IMR-90 (cell line): ENCODE measurements at regions not wholly inside any gene's neighbourhood (a gene's known extent, or its start where the extent isn't known, plus 50 kb on each side); places are given as distances from the start of the nearest gene placed in this dataset.

Experiments used
- ATAC-seq: fragments of 200-7000 bp; cut with Tn5 transposase; 2 replicates; pipeline ENCODE4 v1.9.1; 2020; ENCODE audit warnings: low read depth, mild to moderate bottlenecking, moderate library complexity
- BruUV-seq: library from RNA; stranded (reverse); fragments of 400-500 nt; replicated peaks from 2 replicates; lab custom pipeline; 2021; lab: Mats Ljungman, UMichigan
- CTCF ChIA-PET: fragments of 300-600 bp; formaldehyde crosslinking; extraction: SDS; loops from one replicate; lab custom pipeline; 2021; ENCODE audit warnings: antibody characterized with exemption; lab: Yijun Ruan, JAX
- POLR2A ChIA-PET: fragments of 300-600 bp; sonication (Branson Sonifier 250); formaldehyde crosslinking; loops from one replicate; lab custom pipeline; 2022; ENCODE audit warnings: antibody characterized with exemption; ENCODE audit not compliant: unreplicated experiment; lab: Charles Lee
- DNase-seq: peaks from one replicate; pipeline ENCODE4 v3.0.0; 2013
- H2AFZ ChIP-seq: replicated peaks from 2 replicates; pipeline ENCODE3; 2013; ENCODE audit warnings: low read length, mild to moderate bottlenecking; ENCODE audit not compliant: poor library complexity
- H2AK5ac ChIP-seq: 2 replicates; pipeline ENCODE4 v1.6.1; 2013; ENCODE audit warnings: low read depth, low read length, inconsistent platforms
- H2AK9ac ChIP-seq: replicated peaks from 2 replicates; pipeline ENCODE3; 2013; ENCODE audit warnings: mild to moderate bottlenecking, low read depth, low read length, moderate library complexity; ENCODE audit not compliant: poor library complexity
- H2BK120ac ChIP-seq: 2 replicates; pipeline ENCODE4 v1.6.1; 2013; ENCODE audit warnings: low read depth, low read length, inconsistent platforms
- H2BK15ac ChIP-seq: 3 replicates; pipeline ENCODE4 v1.6.1; 2013; ENCODE audit warnings: low read depth, low read length, inconsistent platforms
- H2BK20ac ChIP-seq: 2 replicates; pipeline ENCODE4 v1.6.1; 2013; ENCODE audit warnings: low read depth, mild to moderate bottlenecking, inconsistent platforms, low read length, moderate library complexity
- H2BK5ac ChIP-seq: 2 replicates; pipeline ENCODE4 v1.6.1; 2013; ENCODE audit warnings: mild to moderate bottlenecking, low read depth, low read length, inconsistent platforms; ENCODE audit not compliant: poor library complexity, severe bottlenecking
- H3K14ac ChIP-seq: replicated peaks from 2 replicates; pipeline ENCODE4 v1.6.1; 2013; ENCODE audit warnings: low read depth, low read length, inconsistent platforms
- H3K18ac ChIP-seq: 2 replicates; pipeline ENCODE4 v1.6.1; 2013; ENCODE audit warnings: low read depth, low read length, control low read depth
- H3K23ac ChIP-seq: 2 replicates; pipeline ENCODE4 v1.6.1; 2013; ENCODE audit warnings: low read depth, low read length, inconsistent platforms
- H3K27ac ChIP-seq: 2 replicates; pipeline ENCODE4 v1.5.1; 2013; ENCODE audit warnings: mild to moderate bottlenecking, control low read depth, low read length; ENCODE audit not compliant: insufficient read depth
- H3K27me3 ChIP-seq: 2 replicates; pipeline ENCODE4 v1.6.1; 2013; ENCODE audit warnings: low read length; ENCODE audit not compliant: control insufficient read depth, insufficient read depth
- H3K36me3 ChIP-seq: 2 replicates; pipeline ENCODE4 v1.6.1; 2013; ENCODE audit warnings: low read length, mixed read lengths; ENCODE audit not compliant: control insufficient read depth, insufficient read depth
- H3K4ac ChIP-seq: 2 replicates; pipeline ENCODE4 v1.6.1; 2013; ENCODE audit warnings: low read depth, low read length, inconsistent platforms
- H3K4me1 ChIP-seq: 2 replicates; pipeline ENCODE4 v1.6.1; 2013; ENCODE audit warnings: low read length, mixed read lengths; ENCODE audit not compliant: control insufficient read depth, insufficient read depth
- H3K4me2 ChIP-seq: 2 replicates; pipeline ENCODE4 v1.6.1; 2013; ENCODE audit warnings: low read depth, mild to moderate bottlenecking, control low read depth, low read length, moderate library complexity
- H3K4me3 ChIP-seq: 2 replicates; pipeline ENCODE4 v1.5.1; 2013; ENCODE audit warnings: low read depth, mild to moderate bottlenecking, control low read depth, low read length, moderate library complexity; ENCODE audit not compliant: insufficient read depth
- H3K56ac ChIP-seq: 2 replicates; pipeline ENCODE4 v1.6.1; 2013; ENCODE audit warnings: low read length, inconsistent platforms; ENCODE audit not compliant: insufficient read depth; ENCODE audit errors: extremely low read depth
- H3K79me1 ChIP-seq, 2 experiments: 2 replicates each; pipeline ENCODE4 v1.6.1; 2013; ENCODE audit warnings: low read length in 2 of 2, inconsistent platforms in 1 of 2, low read depth in 1 of 2
- H3K9ac ChIP-seq: 2 replicates; pipeline ENCODE4 v1.6.1; 2013; ENCODE audit warnings: low read depth, low read length, control low read depth
- H3K9me1 ChIP-seq: 2 replicates; pipeline ENCODE4 v1.6.1; 2013; ENCODE audit warnings: low read length, inconsistent platforms; ENCODE audit not compliant: insufficient read depth
- H3K9me3 ChIP-seq: 2 replicates; pipeline ENCODE4 v1.6.1; 2013; ENCODE audit warnings: low read length; ENCODE audit not compliant: control insufficient read depth, insufficient read depth
- H4K20me1 ChIP-seq: 2 replicates; pipeline ENCODE4 v1.6.1; 2013; ENCODE audit warnings: low read length, inconsistent platforms; ENCODE audit not compliant: insufficient read depth
- H4K5ac ChIP-seq: 2 replicates; pipeline ENCODE4 v1.6.1; 2013; ENCODE audit warnings: mild to moderate bottlenecking, low read depth, low read length, control low read depth
- H4K8ac ChIP-seq, 2 experiments: 2 replicates each; pipeline ENCODE4 v1.6.1; 2013; ENCODE audit warnings: low read depth in 2 of 2, low read length in 2 of 2, control low read depth in 1 of 2, inconsistent platforms in 1 of 2
- H4K91ac ChIP-seq: 2 replicates; pipeline ENCODE4 v1.6.1; 2013; ENCODE audit warnings: low read depth, low read length, inconsistent platforms; ENCODE audit not compliant: insufficient read depth
- BHLHE40 ChIP-seq: fragments of 150-350 bp; IDR thresholded peaks from 2 replicates; pipeline ENCODE4 v1.6.1; 2016; ENCODE audit warnings: mild to moderate bottlenecking, low read depth, low read length
- CEBPB ChIP-seq: IDR thresholded peaks from 2 replicates; pipeline ENCODE4 v1.6.1; 2012; ENCODE audit warnings: low read depth, low read length, improper control_type of control experiment
- CHD1 ChIP-seq: IDR thresholded peaks from 2 replicates; pipeline ENCODE4 v1.6.1; 2012; ENCODE audit warnings: low read depth, low read length, improper control_type of control experiment
- FOS ChIP-seq: fragments of 150-350 bp; IDR thresholded peaks from 2 replicates; pipeline ENCODE4 v1.6.1; 2016; ENCODE audit warnings: low read depth, low read length
- MAFK ChIP-seq: IDR thresholded peaks from 2 replicates; pipeline ENCODE4 v1.6.1; 2012; ENCODE audit warnings: low read depth, low read length, improper control_type of control experiment
- MAZ ChIP-seq: IDR thresholded peaks from 2 replicates; pipeline ENCODE4 v1.6.1; 2012; ENCODE audit warnings: low read depth, mild to moderate bottlenecking, low read length, improper control_type of control experiment, moderate library complexity, borderline replicate concordance
- MXI1 ChIP-seq: IDR thresholded peaks from 2 replicates; pipeline ENCODE4 v1.6.1; 2012; ENCODE audit warnings: low read depth, mild to moderate bottlenecking, low read length, moderate library complexity, borderline replicate concordance
- NFE2L2 ChIP-seq: fragments of 150-350 bp; IDR thresholded peaks from 2 replicates; pipeline ENCODE4 v1.6.1; 2016; ENCODE audit warnings: low read depth, mild to moderate bottlenecking, low read length
- POLR2A ChIP-seq: IDR thresholded peaks from 2 replicates; pipeline ENCODE4 v1.6.1; 2012; ENCODE audit warnings: mild to moderate bottlenecking, low read depth, low read length
- RAD21 ChIP-seq: IDR thresholded peaks from 2 replicates; pipeline ENCODE4 v1.6.1; 2012; ENCODE audit warnings: low read length, improper control_type of control experiment
- RCOR1 ChIP-seq: IDR thresholded peaks from 2 replicates; pipeline ENCODE4 v1.6.1; 2012; ENCODE audit warnings: mild to moderate bottlenecking, low read length, improper control_type of control experiment; ENCODE audit not compliant: insufficient replicate concordance
- RFX5 ChIP-seq: IDR thresholded peaks from 2 replicates; pipeline ENCODE4 v1.8.0; 2012; ENCODE audit warnings: low read depth, mild to moderate bottlenecking, low read length, moderate library complexity
- SMC3 ChIP-seq: fragments of 150-350 bp; IDR thresholded peaks from 2 replicates; pipeline ENCODE4 v1.6.1; 2016; ENCODE audit warnings: low read depth, mild to moderate bottlenecking, antibody characterized with exemption, low read length, moderate library complexity
- WGBS, 2 experiments: methylation state at CpG; one replicate each; pipeline versions ENCODE4 v1.1.5 to v1.1.7; 2013; ENCODE audit warnings: missing lambda C conversion rate in 2 of 2; ENCODE audit not compliant: insufficient read length in 1 of 2; ENCODE audit errors: extremely low coverage in 2 of 2; 5-methylcytosine and 5-hydroxymethylcytosine counted together
- dilution Hi-C: fragments of 300-500 bp; cut with HindIII; formaldehyde crosslinking; loops from one replicate; pipeline ENCODE4 v1.14.3; 2018; ENCODE audit warnings: low sequenced_read_pairs; ENCODE audit not compliant: unreplicated experiment
- in situ Hi-C: fragments of 300-500 bp; cut with MboI; formaldehyde crosslinking; loops from 3 replicates; pipeline ENCODE4 v1.14.3; 2019; ENCODE audit warnings: low sequenced_read_pairs, inconsistent platforms, mixed read lengths
- intact Hi-C: fragments of 100-400 bp; cut with micrococcal nuclease; formaldehyde crosslinking; loops from 2 replicates; pipeline ENCODE4 v1.10.0; 2022
- TF ChIP-seq, protein P1 (sequence below): fragments of 150-350 bp; IDR thresholded peaks from 2 replicates; pipeline ENCODE4 v1.6.1; 2017; ENCODE audit warnings: mild to moderate bottlenecking, antibody characterized with exemption, low read length, low read depth
- TF ChIP-seq, protein P2 (sequence below): fragments of 150-350 bp; IDR thresholded peaks from 2 replicates; pipeline ENCODE4 v1.6.1; 2016; ENCODE audit warnings: low read depth, mild to moderate bottlenecking, low read length, moderate library complexity, borderline replicate concordance
- TF ChIP-seq, protein P3 (sequence below): conservative IDR thresholded peaks from 2 replicates; pipeline ENCODE4 v1.5.1; 2012; ENCODE audit warnings: mild to moderate bottlenecking, low read depth, low read length, improper control_type of control experiment

DNA sequence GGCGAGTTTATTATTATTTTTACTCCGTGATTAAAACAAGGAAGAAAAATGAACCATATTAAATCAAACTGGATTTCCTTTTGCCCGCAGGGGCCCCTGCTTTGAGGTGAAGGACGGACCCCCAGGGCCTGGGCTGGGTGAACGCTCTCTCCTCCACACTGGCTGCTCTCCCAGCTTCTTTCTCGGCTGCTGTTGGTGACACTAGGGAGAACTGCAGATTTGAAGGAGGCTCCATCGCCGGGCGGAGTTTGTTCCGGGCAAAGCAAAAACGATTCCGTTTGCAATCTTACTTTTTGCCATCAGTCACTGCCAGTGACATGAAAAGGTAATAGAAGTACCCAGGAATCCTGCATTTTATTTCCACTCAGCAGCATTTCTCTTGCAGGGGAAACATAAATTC, 221.6 kb upstream of the SDK2 start:
- BruUV-seq: no TSS peak
- no peak for DNase-seq
- H3K36me3 ChIP-seq: no peaks in the 10 kb centered on the region
- H2AK9ac ChIP-seq: no peak overlapping the region
- H2AFZ ChIP-seq: no peak overlapping the region
- WGBS, 2 experiments: no CpG with 5 or more reads among the region's 12 CpGs
- H4K20me1 ChIP-seq: no peaks in the 10 kb centered on the region
- H3K56ac ChIP-seq: no peak overlapping the region
- no peak overlapping the region for H4K8ac ChIP-seq
- no peak overlapping the region for H3K27ac ChIP-seq
- H3K18ac ChIP-seq: no peak overlapping the region
- H3K23ac ChIP-seq: no peak overlapping the region
- no peak overlapping the region for H4K5ac ChIP-seq
- CTCF ChIA-PET: no interaction called here
- no peak overlapping the region for H3K4me2 ChIP-seq
- H3K4me1 ChIP-seq: no peaks in the 10 kb centered on the region
- H2BK15ac ChIP-seq: no peak overlapping the region
- no peak overlapping the region for H3K4me3 ChIP-seq
- no peak for ATAC-seq
- H3K9me1 ChIP-seq: no peaks in the 10 kb centered on the region
- in situ Hi-C loops: no loop called here
- no peak overlapping the region for H3K14ac ChIP-seq
- H2BK120ac ChIP-seq: no peak overlapping the region
- no peaks in the 10 kb centered on the region for H3K27me3 ChIP-seq
- TF ChIP-seq, protein P1, sequence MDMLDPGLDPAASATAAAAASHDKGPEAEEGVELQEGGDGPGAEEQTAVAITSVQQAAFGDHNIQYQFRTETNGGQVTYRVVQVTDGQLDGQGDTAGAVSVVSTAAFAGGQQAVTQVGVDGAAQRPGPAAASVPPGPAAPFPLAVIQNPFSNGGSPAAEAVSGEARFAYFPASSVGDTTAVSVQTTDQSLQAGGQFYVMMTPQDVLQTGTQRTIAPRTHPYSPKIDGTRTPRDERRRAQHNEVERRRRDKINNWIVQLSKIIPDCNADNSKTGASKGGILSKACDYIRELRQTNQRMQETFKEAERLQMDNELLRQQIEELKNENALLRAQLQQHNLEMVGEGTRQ: no peak
- TF ChIP-seq CHD1 (no peak), POLR2A (no peak), FOS (no peak), RFX5 (no peak), SMC3 (no peak), MAZ (no peak), RCOR1 (no peak), NFE2L2 (no peak), MAFK (no peak), BHLHE40 (no peak), MXI1 (no peak), RAD21 (no peak), CEBPB (no peak)
- TF ChIP-seq, protein P2, sequence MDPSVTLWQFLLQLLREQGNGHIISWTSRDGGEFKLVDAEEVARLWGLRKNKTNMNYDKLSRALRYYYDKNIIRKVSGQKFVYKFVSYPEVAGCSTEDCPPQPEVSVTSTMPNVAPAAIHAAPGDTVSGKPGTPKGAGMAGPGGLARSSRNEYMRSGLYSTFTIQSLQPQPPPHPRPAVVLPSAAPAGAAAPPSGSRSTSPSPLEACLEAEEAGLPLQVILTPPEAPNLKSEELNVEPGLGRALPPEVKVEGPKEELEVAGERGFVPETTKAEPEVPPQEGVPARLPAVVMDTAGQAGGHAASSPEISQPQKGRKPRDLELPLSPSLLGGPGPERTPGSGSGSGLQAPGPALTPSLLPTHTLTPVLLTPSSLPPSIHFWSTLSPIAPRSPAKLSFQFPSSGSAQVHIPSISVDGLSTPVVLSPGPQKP: no peak
- TF ChIP-seq, protein P3, sequence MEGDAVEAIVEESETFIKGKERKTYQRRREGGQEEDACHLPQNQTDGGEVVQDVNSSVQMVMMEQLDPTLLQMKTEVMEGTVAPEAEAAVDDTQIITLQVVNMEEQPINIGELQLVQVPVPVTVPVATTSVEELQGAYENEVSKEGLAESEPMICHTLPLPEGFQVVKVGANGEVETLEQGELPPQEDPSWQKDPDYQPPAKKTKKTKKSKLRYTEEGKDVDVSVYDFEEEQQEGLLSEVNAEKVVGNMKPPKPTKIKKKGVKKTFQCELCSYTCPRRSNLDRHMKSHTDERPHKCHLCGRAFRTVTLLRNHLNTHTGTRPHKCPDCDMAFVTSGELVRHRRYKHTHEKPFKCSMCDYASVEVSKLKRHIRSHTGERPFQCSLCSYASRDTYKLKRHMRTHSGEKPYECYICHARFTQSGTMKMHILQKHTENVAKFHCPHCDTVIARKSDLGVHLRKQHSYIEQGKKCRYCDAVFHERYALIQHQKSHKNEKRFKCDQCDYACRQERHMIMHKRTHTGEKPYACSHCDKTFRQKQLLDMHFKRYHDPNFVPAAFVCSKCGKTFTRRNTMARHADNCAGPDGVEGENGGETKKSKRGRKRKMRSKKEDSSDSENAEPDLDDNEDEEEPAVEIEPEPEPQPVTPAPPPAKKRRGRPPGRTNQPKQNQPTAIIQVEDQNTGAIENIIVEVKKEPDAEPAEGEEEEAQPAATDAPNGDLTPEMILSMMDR: no peak
- POLR2A ChIA-PET: no interaction called here
- H2AK5ac ChIP-seq: no peak overlapping the region
- no peak overlapping the region for H2BK20ac ChIP-seq
- H3K9me3 ChIP-seq: peaks cover 30% of the 10 kb centered on the region
- no peak overlapping the region for H3K4ac ChIP-seq
- H3K79me1 ChIP-seq: no peaks in the 10 kb centered on the region
- no peak overlapping the region for H2BK5ac ChIP-seq
- intact Hi-C loops: no loop called here
- dilution Hi-C loops: no loop called here
- H4K91ac ChIP-seq: no peak overlapping the region
- no peak overlapping the region for H3K9ac ChIP-seq
